ENCODE measurements at regions not wholly inside any gene's neighbourhood (a gene's known extent, or its start where the extent isn't known, plus 50 kb on each side); places are given as distances from the start of the nearest gene placed in this dataset.
A peak's percentile ranks its signal among the peaks of the same experiment; 100 is the strongest.

DNA sequence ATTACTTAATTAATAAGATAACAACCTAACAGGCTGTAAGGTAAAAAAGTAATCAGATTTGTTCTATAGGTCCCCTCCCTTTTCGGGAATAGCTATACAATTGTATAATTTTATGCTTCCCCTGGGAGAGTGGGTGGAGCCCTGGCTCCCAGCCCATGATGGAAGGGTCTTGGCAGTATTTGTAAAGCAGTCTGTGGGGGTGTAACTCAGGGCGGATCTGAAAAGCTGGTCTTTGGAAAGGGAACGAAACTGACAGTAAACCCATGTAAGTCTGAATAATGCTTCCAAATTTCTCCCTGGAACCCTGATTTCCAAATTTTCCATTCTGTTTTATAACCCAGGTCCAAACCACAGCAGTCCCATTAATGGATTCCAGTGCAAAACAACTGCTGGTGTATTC is 110.4 kb downstream of the DAD1 start:
- DNase-seq (ENCODE audit: low spot score) = no peak

DNA sequence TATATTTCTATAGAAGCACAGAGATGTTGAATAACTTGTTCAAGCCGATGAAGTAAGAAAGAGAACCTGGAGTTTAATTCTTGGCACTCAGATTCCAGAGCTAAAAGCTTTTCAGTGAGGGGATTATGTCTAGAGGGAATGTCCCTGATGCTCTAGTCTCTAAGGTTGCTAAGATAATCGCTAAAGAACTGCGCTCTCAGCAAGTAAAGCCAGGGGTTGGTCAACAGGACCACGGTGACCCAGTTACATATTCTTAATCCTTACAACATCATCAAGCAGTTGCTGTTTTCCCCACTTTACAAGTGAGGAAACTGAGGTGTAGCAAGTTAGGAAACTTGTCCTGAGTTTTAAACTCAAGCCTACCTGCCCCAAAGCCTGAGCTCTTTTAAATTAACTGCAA is 110.8 kb downstream of the DAD1 start:
- DNase-seq (ENCODE audit: low spot score) = no peak

DNA sequence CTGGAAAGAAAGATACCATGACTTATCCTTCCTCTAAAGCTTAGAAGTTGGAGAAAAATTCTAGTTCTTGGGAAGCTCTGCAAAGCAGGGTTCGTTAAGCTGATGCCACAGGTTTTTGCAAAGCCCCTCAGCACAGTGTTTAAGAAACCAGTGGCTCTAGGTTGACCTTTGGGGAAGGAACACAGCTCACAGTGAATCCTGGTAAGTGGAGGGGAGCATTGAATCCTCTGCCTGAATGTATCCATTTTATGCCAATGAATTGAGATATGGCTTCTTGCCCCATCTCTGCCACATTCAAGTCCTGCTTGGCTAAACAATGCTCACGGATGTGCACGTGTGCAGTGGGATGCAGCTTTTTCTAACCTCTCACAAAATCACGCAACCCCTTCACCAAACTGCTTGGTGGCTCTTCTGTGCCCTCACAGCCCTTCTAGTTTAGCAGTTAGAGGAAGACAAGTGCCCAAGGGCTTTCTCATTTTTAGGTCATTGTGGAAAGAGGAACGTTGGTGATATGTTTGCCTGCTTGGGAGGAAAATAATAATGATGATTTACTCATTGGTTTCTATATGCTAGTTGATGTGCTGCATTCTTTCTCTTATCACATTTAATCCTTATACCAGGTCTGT is 111.3 kb downstream of the DAD1 start:
- DNase-seq (ENCODE audit: low spot score) = no peak

DNA sequence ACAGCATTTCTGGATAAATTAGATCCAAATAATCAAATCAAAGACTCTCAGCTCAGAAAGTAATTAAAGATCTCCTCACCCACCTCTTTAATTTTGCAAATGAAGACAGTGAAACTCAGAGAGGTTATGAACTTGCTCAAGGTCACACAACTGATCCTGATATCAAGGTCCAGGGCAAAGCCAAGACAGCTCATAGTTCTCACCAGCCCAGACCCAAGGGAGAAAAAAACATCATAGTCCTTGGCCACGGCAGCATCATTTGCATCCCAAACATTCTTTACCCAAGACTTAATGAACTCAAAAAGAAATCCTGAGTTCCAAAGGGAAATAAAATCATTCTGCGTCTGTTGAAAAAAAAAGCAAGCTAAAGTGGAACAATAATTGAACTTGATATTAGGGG is 112.1 kb downstream of the DAD1 start:
- DNase-seq (ENCODE audit: low spot score) = no peak

DNA sequence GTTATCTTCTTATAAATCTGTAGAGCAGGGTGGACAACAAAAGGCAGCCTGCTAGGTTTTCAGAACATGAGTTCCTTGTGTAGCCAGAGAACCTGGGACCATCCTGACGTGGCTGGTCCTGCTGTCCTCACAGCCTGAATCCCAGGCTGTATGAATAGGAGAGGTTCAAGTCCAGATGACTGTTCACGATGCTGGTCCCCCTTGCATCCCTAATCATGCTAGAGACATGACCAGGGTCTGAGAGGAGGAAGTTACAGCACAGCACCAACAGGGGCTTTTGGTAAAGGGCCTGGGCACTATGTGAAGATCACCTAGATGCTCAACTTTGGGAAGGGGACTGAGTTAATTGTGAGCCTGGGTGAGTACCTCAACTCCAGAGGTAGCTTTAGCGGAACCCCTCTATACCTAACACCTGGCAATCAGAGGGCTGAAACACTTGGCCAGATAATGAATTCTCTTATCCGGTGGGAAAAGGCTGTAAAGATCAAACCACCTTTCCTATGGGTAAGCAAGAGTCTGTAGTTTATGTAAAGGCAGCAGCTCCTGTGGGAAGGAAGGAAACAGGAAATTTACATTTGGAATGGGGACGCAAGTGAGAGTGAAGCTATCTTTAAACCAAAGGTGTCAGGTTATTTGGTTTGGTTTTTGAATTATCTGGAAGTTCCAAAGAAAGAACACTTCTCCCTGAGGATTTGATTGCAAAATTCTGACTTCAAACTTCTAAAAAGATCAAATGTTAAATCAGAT is 112.8 kb downstream of the DAD1 start:
- no peak for DNase-seq (ENCODE audit: low spot score)

DNA sequence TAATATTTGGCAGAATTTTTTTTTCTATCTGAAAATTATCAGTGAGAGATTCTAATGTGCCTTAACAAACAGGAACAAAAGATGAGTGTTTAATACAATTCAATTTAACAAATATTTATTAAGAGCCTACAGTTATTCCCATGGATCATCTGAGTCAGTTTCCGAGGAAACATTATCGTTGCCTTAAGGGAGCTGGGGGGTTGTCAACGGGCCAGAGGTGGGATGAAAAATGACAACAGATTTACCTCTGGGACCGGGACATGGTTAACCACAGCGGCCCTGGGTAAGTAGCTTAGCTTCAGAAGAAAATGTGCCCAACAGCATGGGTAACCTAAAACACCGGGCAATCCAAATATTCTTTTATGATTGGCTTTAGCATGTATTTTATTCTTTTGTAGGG is 113.6 kb downstream of the DAD1 start:
- DNase-seq (ENCODE audit: low spot score) = no peak

DNA sequence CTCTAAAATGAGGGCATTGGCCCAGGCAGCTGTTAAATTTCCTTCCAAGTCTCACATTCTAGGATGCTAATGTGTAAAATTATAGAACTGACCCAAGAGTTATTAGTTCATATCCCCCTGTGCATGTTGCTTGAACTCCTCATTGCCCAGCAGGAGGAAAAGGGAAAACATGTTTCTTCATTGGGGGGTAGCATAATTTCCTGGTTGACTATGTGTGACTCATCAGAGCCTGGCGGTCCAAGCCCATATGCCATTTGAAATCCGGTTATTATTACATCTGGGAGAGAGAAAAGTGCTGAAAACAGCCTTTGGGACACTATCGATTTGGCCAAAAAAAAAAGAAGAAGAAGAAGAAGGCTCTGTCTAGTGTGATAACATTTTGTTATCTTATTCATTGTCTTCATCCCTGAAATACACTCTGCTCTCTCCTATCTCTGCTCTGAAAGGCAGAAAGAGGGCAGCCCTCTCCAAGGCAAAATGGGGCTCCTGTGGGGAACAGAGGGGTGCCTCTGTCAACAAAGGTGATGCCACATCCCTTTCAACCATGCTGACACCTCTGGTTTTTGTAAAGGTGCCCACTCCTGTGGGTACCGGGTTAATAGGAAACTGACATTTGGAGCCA is 114.2 kb downstream of the DAD1 start:
- DNase-seq (ENCODE audit: low spot score) = no peak

DNA sequence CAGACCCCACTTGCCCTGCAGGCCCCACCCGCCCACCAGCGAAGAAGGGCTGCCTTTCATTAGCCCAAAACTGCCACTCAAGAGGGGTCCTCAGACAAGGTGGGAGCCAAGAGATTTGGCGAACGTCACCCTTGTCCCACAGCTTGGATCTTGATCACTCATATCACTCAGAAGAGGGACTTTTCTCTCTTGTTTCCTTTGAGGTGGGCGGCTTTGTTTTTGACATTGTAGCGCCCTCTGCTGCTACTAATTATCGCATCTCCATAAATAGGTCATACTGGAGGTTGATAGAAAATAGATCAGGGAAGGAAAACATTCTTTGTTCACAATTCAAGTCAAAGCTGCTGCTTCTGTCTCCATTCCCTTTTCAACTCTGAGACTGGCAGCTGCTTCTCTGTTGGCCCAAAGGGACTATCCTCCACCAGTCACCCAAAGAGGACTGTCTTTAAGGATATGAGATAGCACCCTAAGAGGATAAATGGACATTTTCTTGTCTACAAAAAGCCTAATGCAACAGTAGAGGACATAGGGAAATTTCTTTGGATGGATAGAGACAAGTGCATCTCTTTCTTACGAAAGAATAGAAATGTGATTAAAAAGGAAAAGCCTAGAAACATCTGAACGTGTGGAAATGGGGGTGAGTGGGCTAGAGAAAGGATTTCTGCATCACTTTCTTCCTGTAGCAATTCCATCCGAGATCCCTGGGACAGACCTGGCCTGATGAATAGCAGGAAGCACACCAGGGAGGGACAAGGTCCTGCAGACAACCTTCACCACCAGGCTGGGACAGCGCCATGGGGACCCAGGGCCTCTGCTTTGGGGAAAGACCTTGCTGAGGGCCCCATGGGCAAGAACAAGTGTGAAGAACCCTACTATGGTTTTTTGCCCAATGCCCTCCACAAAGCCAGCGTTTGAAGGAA is 115.8 kb downstream of the DAD1 start:
- peak; percentile 35 for DNase-seq (ENCODE audit: low spot score)

DNA sequence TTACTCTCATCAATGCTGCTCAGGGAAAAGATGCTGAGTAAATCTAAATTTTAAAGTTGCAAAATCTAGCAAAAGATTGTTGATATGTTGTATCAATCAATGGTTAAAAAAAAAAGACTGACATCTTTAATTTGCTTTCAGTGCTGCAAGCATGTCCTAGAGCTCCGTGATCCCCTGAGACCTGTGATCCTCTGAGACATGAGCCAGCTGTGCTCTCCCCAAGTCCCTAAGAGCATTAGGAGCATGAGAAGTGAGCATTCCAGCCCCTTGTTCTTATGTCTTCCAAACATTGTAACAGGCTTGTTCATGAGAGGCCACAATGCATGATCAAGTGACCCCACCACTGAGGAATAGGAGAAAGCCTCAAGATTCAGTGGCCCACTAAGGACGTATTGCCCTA is 116.6 kb downstream of the DAD1 start:
- DNase-seq (ENCODE audit: low spot score) = no peak

DNA sequence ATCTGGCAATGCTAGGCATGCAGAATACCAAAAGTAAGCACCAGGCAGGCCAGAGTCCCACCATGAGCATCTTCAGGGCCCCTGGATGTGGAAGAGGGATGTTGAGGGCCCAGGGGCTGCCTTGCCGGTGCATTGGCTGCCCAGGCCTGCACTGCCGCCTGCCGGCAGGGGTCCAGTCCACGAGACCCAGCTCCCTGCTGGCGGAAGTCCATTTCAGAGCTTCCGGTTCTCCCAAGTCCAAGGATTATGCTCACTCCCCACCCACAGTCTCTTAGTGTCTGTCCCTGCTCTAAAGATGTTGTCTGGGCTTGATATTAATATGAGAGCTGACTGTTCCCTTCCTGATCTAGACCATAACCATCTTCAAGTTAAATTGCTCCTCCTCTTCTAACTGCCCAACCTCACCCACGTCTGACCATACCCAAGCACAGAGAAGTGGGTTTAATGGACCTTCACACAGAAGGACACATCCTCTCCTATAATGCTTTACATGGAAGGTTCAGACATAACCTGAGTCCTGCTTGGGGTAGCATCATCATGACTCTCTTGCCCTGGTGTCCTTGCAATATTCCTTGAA is 117.4 kb downstream of the DAD1 start:
- peak; percentile 58 for DNase-seq (ENCODE audit: low spot score)

DNA sequence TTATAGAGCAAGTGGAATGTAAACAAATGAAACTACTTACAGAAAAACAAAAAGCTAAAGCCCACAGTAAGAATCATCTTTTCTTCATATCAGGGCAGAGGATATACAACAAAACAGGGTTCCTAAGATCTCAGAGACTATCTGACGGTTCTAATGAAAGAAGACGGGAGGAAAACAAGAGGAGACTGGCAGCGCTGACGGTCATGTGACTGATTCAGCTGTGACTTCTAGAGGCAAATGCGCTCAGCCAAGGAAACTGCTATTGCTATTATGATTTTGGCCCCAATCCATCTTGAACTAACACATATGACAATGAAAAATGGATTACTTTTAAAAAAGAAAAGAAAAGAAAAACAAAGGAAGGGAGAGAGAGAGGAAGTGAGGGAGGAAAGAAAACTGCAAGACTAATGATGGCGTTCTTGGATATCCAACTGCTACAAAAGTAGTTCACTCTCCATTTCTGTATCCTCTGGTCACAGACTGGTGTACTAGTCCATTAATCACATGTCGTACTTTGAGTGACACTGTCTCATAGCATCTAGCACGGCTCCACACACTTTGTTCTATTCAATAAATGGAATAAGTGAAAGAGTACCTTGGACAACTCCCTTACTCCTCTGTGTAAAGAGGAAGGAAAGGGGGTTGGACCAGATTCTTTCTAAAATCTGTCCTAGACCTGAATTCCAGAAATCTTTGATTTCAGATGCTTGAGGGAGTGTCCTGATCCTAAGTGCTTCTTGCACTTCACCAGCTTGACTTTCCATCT is 119.3 kb downstream of the DAD1 start:
- DNase-seq (ENCODE audit: low spot score) = no peak

DNA sequence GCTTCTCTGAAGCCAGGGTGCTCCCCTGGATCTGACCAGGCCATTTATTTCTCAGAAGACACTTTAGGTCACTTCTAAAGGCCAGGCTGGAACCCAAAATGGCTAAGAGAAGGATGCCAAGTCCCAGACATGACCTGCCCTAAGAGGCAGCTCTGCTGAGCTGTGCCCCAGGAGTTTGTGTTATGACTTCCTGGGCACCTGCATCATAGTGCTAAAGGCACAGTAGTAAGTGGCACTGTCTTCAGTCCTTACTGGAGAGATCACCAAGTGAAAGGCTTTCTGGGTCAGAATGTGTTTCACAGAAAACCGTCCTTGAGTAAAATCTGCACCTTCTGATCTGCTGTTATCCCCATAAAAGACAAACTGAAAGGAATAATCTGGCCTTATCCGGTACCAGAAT is 120.2 kb downstream of the DAD1 start:
- no peak for DNase-seq (ENCODE audit: low spot score)

DNA sequence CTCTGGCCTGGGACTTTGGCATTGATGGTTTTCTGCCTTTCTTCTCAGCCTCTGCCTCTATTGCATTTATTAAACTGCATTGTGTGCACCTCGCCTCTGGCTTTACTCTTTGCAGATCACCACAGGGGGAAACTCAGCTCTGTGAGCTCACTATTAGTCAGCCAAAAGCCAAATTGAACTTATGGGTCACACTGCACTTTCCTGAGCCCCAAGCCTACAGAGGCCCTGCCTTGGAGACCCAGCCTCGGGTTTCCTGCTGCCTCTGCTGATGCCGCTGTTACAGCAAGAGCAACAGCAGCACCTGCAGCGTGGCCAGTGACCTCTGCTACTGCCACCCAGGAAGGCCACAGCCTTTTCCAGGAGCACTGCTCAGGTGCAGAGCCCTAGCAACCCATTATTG is 122.5 kb downstream of the DAD1 start:
- no peak for DNase-seq (ENCODE audit: low spot score)

DNA sequence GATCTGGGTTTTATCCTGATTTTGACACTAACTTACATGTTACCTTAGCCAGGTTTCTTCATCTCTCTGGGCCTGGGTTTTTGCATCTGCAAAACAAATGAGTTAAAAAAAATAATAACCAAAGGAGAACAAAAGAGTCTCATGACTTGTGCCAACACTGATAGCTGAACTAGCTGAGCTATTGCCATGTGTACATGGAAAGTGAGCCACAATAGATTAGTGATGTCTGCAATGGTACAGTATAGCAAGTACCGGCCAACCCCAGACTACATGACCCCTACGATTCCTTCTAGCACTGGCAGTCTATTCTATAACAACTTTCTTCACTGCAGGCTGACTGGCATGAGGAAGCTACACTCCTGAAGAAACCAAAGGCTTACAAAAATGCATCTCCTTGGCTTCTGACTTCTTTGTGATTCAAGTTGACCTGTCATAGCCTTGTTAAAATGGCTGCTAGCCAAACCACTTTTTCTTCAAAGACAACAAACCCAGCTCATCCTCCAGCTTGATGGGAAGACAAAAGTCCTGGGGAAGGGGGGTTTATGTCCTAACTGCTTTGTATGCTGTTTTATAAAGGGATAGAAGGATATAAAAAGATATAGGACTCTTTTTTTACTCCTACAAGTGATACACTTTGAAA is 123.7 kb downstream of the DAD1 start:
- DNase-seq (ENCODE audit: low spot score) = no peak

DNA sequence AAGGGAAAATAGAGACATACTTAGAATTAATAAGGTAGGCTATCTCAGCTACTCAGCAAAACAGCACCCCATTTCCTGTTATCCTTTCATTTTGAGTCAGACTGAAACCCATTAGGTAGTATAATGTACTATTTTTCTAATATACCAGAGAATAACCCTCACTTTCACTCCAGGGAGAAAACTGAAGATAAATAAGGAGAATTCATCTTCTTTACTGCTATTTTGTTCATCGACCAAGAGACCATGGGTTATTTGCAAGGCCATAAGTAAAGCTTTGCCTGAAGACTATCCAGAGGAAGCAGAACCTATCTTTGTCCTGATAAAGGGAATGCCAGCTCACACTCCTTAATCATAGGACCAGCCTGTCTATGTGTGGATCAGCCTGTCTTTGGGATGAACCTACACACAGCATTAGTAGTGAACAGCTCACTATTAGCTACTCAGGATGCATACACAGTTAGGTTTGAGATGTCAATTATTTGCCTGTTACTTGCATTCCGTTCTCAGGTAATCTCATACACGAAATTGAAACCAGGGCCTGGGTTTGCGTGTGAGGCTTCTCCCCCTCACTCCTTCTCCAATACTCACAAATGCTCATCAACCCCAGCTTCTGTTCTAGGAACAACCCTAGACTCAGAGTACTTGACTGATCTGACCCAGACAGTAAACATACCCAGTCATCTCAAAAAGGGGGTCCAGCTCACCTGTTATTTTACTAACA is 124.4 kb downstream of the DAD1 start:
- no peak for DNase-seq (ENCODE audit: low spot score)

DNA sequence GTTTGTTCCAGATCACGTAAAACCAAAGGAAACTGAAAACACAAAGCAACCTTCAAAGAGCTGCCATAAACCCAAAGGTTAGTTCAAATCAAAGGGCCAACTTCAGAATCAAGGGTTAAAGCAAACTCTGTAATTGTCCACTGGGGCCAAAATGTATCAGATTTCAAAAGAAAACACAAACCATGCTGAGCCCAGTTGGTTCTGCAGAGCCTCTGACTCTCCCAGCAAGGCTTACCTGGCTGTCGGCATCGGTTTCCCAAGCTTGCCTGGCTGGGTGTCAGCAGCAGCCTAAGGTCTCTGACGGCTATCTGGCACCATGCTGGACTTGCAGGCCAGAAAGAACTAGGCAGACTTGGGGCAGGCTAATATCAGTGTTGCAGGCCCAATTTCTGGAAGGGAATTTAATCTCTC is 125.3 kb downstream of the DAD1 start:
- no peak for DNase-seq (ENCODE audit: low spot score)

DNA sequence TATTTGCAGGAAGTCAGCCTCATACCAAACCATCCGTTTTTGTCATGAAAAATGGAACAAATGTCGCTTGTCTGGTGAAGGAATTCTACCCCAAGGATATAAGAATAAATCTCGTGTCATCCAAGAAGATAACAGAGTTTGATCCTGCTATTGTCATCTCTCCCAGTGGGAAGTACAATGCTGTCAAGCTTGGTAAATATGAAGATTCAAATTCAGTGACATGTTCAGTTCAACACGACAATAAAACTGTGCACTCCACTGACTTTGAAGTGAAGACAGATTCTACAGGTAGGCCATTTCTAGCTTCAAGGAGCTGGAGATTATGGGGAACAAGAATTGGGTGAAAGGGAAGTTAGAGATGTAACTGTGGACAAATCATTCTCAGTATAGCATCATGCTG is 126.1 kb downstream of the DAD1 start:
- DNase-seq (ENCODE audit: low spot score) = no peak

DNA sequence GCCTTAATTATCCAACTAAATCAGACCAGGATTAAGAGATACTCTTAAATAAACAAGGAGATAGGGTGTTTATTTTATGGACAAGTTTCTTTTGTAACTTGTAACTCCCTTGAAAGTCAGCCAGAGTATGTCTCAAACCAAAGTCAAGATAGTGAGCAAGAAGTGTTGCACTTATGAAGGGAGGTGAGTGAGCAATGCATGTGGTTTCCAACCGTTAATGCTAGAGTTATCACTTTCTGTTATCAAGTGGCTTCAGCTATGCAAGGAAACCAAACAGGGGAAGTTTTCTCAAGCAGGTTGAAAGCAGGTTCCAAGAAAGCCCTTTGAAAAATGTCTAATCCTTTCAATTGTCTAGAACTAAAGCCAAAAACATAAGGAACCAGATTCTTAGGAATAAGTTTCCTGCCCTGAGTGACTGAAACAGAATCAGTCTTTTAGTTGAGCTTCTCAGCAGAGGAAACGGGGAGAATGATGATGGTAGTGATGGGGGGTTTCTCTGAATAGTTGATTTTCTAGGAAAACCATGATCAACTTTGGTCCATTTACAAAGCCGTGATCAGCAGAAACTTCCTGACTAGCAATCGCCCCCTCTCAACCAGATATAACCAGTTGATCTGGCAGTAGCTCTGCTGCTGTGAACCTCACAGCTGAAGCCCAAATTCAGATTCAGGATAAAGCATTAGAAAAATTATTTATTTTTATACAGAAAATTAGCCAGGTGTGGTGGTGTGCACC is 128.4 kb downstream of the DAD1 start:
- peak; percentile 18 for DNase-seq (ENCODE audit: low spot score)

DNA sequence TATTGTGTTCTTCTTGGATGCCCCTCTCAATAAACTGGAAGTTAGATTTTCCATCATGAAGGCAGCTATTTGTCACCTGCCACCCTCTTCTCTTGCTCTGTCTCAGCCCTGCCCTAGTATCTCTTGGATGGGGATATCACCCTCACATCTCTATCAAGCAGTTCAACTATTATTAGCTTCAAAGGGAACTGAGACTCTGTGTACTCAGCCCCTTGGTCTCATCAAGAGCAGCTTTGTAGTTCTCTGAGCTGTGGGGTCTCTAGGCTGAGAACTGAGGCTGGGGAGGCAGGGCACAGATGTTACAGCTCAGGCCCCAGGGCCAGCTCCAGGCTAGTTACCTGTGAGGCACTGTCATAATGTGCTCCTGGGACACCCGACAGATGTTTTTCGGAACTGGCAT is 130.3 kb downstream of the DAD1 start:
- DNase-seq (ENCODE audit: low spot score) = no peak
